ENCODE measurements at regions not wholly inside any gene's neighbourhood (a gene's known extent, or its start where the extent isn't known, plus 50 kb on each side); places are given as distances from the start of the nearest gene placed in this dataset.

DNA sequence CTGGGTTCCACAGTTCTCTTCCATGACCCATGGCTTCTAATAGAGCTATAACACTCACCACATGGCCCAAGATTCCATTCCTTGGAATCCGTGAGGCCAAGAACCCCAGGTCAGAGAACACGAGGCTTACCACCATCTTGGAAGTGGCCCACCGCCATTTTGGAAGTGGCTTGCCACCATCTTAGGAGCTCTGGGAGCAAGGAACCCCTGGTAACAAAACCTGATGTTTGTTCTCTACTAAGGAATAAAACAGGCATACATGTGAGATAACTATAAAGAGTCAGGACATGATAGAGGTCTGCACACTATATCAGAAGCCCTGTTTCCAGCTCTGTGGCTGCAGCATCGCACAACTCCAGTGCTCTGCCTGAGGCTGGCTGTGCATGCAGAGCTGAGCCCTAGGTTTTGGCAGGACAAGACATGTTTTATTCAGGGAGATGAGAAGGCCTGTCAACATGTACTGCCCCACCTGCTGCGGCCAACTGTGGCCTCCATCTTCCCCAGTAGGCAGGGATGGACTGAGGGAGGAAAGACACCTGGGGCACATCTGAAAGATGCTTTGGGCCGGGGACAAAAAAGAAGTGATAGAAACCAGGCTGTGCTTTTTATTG lies 344.9 kb downstream of the DAD1 start:
- TF ChIP-seq EZH2phosphoT487 (IDR thresholded peaks at IDR 0.05; ENCODE audit: borderline replicate concordance, low read length): no peak
- TF ChIP-seq, protein P1, sequence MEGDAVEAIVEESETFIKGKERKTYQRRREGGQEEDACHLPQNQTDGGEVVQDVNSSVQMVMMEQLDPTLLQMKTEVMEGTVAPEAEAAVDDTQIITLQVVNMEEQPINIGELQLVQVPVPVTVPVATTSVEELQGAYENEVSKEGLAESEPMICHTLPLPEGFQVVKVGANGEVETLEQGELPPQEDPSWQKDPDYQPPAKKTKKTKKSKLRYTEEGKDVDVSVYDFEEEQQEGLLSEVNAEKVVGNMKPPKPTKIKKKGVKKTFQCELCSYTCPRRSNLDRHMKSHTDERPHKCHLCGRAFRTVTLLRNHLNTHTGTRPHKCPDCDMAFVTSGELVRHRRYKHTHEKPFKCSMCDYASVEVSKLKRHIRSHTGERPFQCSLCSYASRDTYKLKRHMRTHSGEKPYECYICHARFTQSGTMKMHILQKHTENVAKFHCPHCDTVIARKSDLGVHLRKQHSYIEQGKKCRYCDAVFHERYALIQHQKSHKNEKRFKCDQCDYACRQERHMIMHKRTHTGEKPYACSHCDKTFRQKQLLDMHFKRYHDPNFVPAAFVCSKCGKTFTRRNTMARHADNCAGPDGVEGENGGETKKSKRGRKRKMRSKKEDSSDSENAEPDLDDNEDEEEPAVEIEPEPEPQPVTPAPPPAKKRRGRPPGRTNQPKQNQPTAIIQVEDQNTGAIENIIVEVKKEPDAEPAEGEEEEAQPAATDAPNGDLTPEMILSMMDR (IDR thresholded peaks at IDR 0.05; ENCODE audit: low read depth, low read length, poor library complexity, severe bottlenecking): no peak

All from DOHH2 (cell line).